ENCODE measurements at regions not wholly inside any gene's neighbourhood (a gene's known extent, or its start where the extent isn't known, plus 50 kb on each side); places are given as distances from the start of the nearest gene placed in this dataset.
"Not testable (repeated sequence)": the region's sequence is repeated elsewhere in the genome, so short reads cannot be mapped to it uniquely, and the experiment has no call there.

DNA sequence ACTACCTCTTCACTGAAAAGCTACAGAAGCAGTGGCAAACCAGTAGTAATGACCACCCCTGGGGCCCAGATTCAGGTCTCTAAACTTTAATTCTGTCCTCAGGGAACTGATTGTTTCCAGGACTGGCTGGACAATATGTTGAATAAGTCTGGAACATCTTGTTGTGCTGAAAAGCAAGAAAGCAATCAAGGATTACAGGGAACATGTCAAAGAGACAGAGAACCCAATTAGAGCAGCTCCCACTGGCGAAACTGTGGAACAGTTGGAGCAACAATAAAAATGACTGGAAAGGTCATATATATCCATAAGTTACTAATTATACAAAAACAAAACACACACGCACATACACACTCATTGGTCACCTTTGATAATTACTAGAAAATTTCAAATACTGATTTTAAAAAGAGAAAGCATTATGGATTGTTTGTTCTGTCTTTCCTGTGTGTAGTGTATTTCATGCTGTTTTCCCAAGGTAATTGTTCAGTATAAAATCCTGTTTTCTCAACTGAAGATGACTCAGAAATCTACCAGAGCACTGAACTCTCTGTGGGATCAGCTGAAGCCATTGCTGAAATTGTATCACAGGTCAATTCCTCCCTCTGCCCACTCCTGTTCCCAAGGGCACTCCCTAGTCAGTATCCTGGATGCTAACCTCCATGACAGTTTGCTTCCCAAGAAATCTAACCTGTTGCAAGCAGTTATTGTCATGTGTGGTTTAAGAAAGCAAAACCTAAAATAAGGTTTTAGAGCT, 83.6 kb upstream of the RGS1 start:
- H3K4me1 Mint-ChIP-seq (ENCODE audit: low read depth) = no peaks in the 10 kb centered on the region
- H3K27ac Mint-ChIP-seq = no peak overlapping the region
- no peak overlapping the region for H3K4me3 Mint-ChIP-seq
- DNase-seq (ENCODE audit: low spot score) = no peak
- no peaks in the 10 kb centered on the region for H3K9me3 Mint-ChIP-seq
- no peaks in the 10 kb centered on the region for H3K27me3 Mint-ChIP-seq (ENCODE audit: low read depth)
- no peaks in the 10 kb centered on the region for H3K36me3 Mint-ChIP-seq (ENCODE audit: low read depth)

DNA sequence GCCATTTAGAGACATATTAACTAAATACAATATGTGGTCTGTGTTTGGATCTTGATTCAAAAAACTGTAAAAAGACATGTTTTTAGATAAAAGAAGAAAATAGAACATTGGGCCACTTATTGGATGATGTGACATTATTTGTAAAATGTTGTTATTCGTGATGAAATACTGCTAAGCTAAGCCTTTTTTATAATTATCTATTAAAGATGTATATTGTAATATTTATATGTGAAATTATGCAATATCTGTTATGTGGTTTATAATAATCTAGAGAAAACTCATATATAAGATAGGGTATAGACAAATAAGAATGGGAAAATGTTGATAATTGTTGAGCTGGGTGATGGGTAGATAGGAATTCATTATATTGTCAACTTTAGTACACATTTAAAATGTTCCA, 82.0 kb upstream of the RGS1 start:
- no peak overlapping the region for H3K27ac Mint-ChIP-seq
- no peaks in the 10 kb centered on the region for H3K36me3 Mint-ChIP-seq (ENCODE audit: low read depth)
- no peak overlapping the region for H3K4me3 Mint-ChIP-seq
- no peaks in the 10 kb centered on the region for H3K4me1 Mint-ChIP-seq (ENCODE audit: low read depth)
- H3K27me3 Mint-ChIP-seq (ENCODE audit: low read depth) = no peaks in the 10 kb centered on the region
- DNase-seq (ENCODE audit: low spot score) = no peak
- no peaks in the 10 kb centered on the region for H3K9me3 Mint-ChIP-seq

DNA sequence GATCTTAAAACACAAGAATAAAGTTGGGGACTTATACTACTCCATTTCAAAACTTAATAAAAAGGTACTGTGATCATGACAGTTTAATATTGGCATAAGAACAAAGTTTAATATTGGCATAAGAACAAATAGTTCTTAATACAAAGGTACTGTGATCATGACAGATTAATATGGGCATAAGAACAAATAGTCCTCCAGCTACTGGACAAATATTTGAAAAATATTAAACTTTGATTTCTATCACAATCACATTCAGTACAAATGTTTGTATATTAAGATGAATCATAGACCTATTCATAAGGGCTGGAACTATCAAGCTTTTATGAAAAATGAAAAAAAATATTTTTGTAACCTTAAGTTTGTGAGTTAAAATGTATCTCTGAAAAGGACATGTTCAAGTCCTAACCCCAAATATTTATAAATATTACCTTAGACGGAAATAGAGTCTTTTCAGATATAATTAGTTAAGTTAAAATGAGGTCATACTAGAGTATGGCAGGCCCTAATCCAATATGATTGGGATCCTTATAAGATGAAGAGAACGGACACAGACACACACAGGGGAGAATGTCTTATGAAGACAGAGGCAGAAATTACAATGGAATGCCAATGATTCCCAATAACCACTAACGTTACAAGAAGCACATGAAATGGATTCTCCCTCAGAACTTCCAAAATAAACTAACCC, 79.1 kb upstream of the RGS1 start:
- H3K36me3 Mint-ChIP-seq (ENCODE audit: low read depth) = no peaks in the 10 kb centered on the region
- H3K27me3 Mint-ChIP-seq (ENCODE audit: low read depth) = no peaks in the 10 kb centered on the region
- H3K27ac Mint-ChIP-seq = no peak overlapping the region
- DNase-seq (ENCODE audit: low spot score) = no peak
- no peaks in the 10 kb centered on the region for H3K9me3 Mint-ChIP-seq
- no peak overlapping the region for H3K4me3 Mint-ChIP-seq
- H3K4me1 Mint-ChIP-seq (ENCODE audit: low read depth) = no peaks in the 10 kb centered on the region

DNA sequence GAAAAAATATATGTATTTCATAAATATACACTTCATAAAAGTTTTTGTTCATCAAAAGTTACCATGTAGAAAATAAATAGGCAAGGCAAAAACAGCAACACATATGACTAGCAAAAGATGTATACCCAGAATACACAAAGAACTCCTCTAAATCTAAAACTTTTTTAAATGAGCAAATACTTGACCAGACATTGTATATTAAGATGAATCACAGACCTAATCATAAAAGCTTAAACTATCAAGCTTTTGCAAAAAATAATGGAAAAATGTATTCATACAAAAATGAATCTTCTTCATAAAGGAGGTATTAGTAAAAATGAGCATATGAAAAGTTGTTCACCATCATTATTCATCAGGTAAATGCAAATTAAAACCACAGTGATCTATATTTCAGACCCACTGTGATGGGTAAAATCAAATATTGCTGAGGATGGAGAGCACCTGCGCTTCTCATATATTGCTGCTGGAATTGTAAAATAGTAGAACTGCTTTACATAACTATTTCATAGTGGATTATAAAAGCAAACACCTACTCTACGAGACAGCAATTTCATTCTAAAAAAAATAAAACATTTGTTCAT, 78.3 kb upstream of the RGS1 start:
- DNase-seq (ENCODE audit: low spot score) = no peak
- H3K36me3 Mint-ChIP-seq (ENCODE audit: low read depth) = no peaks in the 10 kb centered on the region
- no peaks in the 10 kb centered on the region for H3K27me3 Mint-ChIP-seq (ENCODE audit: low read depth)
- no peak overlapping the region for H3K27ac Mint-ChIP-seq
- H3K4me3 Mint-ChIP-seq = no peak overlapping the region
- no peaks in the 10 kb centered on the region for H3K4me1 Mint-ChIP-seq (ENCODE audit: low read depth)
- no peaks in the 10 kb centered on the region for H3K9me3 Mint-ChIP-seq

DNA sequence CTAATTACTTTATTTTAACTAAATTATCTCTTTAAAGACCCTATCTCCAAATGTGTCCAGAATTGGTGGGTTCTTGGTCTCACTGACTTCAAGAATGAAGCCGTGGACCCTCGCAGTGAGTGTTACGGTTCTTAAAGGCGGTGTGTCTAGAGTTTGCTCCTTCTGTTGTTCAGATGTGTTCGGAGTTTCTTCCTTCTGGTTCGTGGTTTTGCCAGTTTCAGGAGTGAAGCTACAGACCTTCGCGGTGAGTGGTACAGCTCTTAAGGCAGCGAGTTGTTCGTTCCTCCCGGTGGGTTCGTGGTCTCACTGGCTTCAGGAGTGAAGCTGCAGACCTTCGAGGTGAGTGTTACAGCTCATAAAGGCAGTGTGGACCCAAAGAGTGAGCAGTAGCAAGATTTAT, 77.5 kb upstream of the RGS1 start:
- not testable (repeated sequence) for H3K4me3 Mint-ChIP-seq

DNA sequence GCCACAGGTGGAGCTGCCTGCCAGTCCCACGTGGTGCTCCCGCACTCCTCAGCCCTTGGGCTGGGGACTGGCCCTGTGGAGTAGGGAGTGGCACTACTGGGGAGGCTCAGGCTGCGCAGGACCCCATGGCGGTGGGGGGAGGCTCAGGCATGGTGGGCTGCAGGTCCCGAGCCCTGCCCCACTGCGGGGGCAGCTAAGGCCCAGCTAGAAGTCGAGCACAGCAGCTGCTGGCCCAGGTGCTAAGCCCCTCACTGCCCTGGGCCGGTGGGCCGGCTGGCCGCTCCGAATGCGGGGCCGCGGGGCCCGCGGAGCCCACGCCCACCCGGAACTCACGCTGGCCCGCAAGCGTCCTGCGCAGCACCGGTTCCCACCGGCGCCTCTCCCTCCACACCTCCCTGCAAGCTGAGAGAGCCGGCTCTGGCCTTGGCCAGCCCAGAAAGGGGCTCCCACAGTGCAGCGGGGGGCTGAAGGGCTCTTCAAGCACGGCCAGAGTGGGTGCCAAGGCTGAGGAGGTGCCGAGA, 76.5 kb upstream of the RGS1 start:
- H3K36me3 Mint-ChIP-seq (ENCODE audit: low read depth); H3K9me3 Mint-ChIP-seq; H3K27me3 Mint-ChIP-seq (ENCODE audit: low read depth); H3K4me1 Mint-ChIP-seq (ENCODE audit: low read depth); DNase-seq (ENCODE audit: low spot score); H3K4me3 Mint-ChIP-seq; H3K27ac Mint-ChIP-seq: not testable (repeated sequence)

More for the DNA sequence above, 77.5 kb upstream of the RGS1 start:
- not testable (repeated sequence) for H3K9me3 Mint-ChIP-seq; H3K27me3 Mint-ChIP-seq (ENCODE audit: low read depth); H3K27ac Mint-ChIP-seq; DNase-seq (ENCODE audit: low spot score); H3K36me3 Mint-ChIP-seq (ENCODE audit: low read depth); H3K4me1 Mint-ChIP-seq (ENCODE audit: low read depth)

DNA sequence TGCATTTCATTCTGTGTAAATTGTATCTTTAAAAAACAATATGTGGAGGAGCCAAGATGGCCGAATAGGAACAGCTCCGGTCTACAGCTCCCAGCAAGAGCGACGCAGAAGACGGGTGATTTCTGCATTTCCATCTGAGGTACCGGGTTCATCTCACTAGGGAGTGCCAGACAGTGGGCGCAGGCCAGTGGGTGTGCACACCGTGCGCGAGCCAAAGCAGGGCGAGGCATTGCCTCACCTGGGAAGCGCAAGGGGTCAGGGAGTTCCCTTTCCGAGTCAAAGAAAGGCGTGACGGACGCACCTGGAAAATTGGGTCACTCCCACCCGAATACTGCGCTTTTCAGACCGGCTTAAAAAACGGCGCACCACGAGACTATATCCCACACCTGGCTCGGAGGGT, 75.0 kb upstream of the RGS1 start:
- H3K4me1 Mint-ChIP-seq (ENCODE audit: low read depth); H3K36me3 Mint-ChIP-seq (ENCODE audit: low read depth); H3K27me3 Mint-ChIP-seq (ENCODE audit: low read depth); H3K27ac Mint-ChIP-seq; DNase-seq (ENCODE audit: low spot score); H3K9me3 Mint-ChIP-seq; H3K4me3 Mint-ChIP-seq: not testable (repeated sequence)

DNA sequence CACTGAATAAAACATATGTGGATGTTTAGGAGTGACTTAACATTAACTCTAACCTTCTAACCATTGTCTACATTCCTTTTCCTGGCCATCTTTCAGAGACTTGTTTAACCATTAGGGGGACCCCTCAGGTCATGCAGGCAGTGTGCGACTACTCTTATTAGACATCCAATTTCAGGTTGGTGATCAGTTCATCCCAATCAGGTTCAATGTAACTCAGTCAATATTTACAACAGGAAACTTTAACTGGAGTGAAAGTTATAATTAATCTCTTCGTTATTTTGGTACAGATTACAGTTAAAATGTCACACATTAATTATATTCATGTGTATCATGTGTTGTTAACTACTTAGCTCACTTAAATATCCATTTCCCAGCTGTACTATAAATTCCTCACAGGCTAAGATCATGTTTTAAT, 68.8 kb upstream of the RGS1 start:
- DNase-seq (ENCODE audit: low spot score) = no peak
- H3K4me1 Mint-ChIP-seq (ENCODE audit: low read depth) = no peaks in the 10 kb centered on the region

DNA sequence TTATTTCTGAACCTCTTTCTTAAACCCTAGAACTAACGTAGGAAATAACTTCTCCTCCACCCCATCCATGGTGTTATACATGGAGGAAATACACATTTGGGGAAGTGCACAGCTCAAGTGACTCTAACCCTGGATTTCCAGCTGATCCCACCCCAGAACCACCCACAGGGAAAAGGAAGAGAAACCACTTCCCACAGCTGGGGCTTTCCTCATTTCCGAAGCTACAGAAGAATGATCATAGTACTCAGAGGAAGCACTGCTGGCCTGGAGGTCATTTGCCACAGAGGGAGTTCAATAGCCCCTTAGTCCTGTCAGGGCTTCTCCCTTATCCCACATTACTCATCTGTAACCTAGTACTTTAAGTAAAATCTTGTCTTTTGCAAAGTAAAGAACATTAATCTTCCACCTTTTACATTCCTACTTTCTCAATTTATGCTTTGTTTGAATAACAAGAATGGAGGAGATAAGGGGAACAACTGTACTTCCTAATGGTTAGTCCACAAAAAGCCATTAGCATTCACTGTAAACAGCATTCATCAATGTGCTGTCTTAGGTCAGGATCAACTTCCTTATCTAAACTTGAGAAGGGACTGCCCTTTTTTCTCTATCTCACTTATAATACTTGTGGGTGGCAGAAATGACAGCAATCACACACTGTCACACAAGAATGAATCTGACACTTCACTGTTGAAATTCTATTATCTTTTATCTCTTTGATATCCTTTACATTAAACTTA, 63.0 kb upstream of the RGS1 start:
- no peaks in the 10 kb centered on the region for H3K9me3 Mint-ChIP-seq
- H3K27me3 Mint-ChIP-seq (ENCODE audit: low read depth) = peaks cover 9% of the 10 kb centered on the region
- H3K27ac Mint-ChIP-seq = no peak overlapping the region
- no peak overlapping the region for H3K4me3 Mint-ChIP-seq
- peaks cover 1% of the 10 kb centered on the region for H3K36me3 Mint-ChIP-seq (ENCODE audit: low read depth)
- H3K4me1 Mint-ChIP-seq (ENCODE audit: low read depth) = peaks cover 38% of the 10 kb centered on the region
- DNase-seq (ENCODE audit: low spot score) = no peak

More for the DNA sequence above, 68.8 kb upstream of the RGS1 start:
- no peak overlapping the region for H3K27ac Mint-ChIP-seq
- no peaks in the 10 kb centered on the region for H3K9me3 Mint-ChIP-seq
- peaks cover 9% of the 10 kb centered on the region for H3K27me3 Mint-ChIP-seq (ENCODE audit: low read depth)
- no peak overlapping the region for H3K4me3 Mint-ChIP-seq
- H3K36me3 Mint-ChIP-seq (ENCODE audit: low read depth) = no peaks in the 10 kb centered on the region

DNA sequence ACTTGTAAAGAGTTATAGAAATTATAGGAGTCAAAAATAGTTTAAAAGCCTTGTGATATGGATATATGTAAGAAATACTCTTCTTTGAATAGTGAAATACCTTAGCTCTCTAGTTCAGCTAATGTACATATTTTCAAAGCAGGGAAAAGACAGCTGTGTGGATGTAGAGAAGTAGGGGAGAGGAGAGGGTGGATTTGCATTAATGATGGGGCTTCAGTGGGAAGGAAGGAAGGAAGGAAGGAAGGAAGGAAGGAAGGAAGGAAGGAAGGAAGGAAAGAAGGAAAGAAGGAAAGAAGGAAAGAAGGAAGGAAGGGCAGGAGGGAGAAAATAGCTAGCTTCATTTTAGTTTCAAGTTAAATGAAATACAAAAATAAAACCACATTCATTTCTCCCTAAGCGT, 62.4 kb upstream of the RGS1 start:
- H3K4me1 Mint-ChIP-seq (ENCODE audit: low read depth) = peaks cover 40% of the 10 kb centered on the region
- H3K4me3 Mint-ChIP-seq = no peak overlapping the region
- no peak for DNase-seq (ENCODE audit: low spot score)
- H3K27me3 Mint-ChIP-seq (ENCODE audit: low read depth) = peaks cover 9% of the 10 kb centered on the region
- peaks cover 1% of the 10 kb centered on the region for H3K36me3 Mint-ChIP-seq (ENCODE audit: low read depth)
- H3K9me3 Mint-ChIP-seq = no peaks in the 10 kb centered on the region
- H3K27ac Mint-ChIP-seq = no peak overlapping the region

DNA sequence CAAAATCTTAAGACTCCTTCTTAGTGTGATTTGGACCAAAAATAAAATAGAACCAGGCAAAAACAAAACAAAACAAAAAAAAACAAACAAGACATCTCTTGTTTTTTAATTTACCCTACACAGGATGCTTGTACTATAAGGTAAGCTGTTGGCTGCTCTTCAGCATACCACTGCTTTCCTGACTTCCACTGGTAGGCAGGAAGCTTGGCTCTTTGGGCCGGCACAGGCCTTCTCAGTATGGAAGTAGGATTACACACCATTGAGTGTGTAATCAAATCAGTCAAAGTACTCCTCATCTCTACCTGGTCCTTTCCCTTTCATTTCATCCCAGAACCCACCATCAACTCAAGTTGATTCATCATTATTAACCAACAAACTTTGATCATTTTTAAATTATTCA, 61.9 kb upstream of the RGS1 start:
- no peak overlapping the region for H3K4me3 Mint-ChIP-seq
- H3K36me3 Mint-ChIP-seq (ENCODE audit: low read depth) = peaks cover 1% of the 10 kb centered on the region
- no peak overlapping the region for H3K27ac Mint-ChIP-seq
- no peak for DNase-seq (ENCODE audit: low spot score)
- H3K27me3 Mint-ChIP-seq (ENCODE audit: low read depth) = peaks cover 9% of the 10 kb centered on the region
- H3K4me1 Mint-ChIP-seq (ENCODE audit: low read depth) = peaks cover 41% of the 10 kb centered on the region
- H3K9me3 Mint-ChIP-seq = no peaks in the 10 kb centered on the region

DNA sequence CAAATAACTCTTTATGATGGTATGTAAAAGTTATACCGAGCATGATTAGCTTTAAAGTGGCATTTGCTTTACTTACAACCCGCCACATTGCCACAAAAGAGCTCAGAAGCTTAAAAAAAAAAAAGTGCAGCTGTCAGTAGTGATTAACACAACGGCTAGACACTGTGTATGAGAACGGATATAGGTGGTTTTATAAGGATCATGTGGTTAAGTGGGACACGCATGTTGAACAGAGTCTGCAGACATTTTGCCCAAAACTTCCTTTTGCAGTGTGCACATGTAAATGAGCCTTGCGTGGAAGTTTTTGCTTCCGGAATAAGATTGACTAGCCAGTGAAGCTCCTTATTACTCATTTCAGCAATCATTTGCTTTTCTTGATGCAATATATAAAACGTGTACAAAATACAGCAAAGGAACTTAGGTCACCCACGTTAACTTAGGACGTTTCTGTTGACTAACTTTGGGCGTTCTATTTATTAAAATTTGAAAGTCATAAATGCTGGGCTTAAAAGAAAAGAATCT, 58.7 kb upstream of the RGS1 start:
- DNase-seq (ENCODE audit: low spot score) = peak; percentile 80
- Mint-ChIP-seq H3K4me3 (peak overlapping the region; percentile 79), H3K27me3 (ENCODE audit: low read depth) (peaks cover 3% of the 10 kb centered on the region), H3K36me3 (ENCODE audit: low read depth) (peaks cover 1% of the 10 kb centered on the region), H3K27ac (peak overlapping the region; percentile 81), H3K4me1 (ENCODE audit: low read depth) (peaks cover 53% of the 10 kb centered on the region), H3K9me3 (no peaks in the 10 kb centered on the region)

DNA sequence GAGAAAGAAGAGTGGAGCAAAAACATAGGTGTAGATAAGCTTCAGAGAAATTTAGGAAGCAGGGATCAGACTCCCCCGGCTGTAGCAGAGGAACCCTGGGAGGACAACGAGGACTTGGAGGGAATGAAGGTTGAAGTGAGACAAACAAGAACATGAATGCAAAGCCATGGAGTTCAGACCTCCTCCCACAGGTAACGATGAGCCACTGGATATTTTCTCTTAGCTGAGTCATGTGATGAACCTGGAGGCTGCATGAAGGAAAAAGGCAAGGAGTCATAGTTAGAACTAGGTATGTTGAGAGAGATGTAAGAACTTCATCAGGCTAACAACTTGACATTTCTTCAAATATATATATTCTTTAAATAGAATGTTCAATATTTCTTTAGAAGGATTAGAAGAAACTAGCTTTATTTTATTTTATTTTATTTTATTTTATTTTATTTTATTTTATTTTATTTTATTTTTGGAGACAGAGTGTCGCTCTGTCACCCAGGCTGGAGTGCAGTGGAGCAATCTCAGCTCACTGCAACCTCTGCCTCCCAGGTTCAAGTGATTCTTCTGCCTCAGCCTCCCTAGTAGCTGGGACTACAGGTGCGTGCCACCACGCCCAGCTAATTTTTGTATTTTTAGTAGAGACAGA, 57.7 kb upstream of the RGS1 start:
- not testable (repeated sequence) for H3K9me3 Mint-ChIP-seq; H3K36me3 Mint-ChIP-seq (ENCODE audit: low read depth); H3K4me3 Mint-ChIP-seq; H3K27me3 Mint-ChIP-seq (ENCODE audit: low read depth); DNase-seq (ENCODE audit: low spot score)
- Mint-ChIP-seq H3K27ac (peak overlapping the region; percentile 28), H3K4me1 (ENCODE audit: low read depth) (peaks cover 51% of the 10 kb centered on the region)
